ENCODE measurements at regions not wholly inside any gene's neighbourhood (a gene's known extent, or its start where the extent isn't known, plus 50 kb on each side); places are given as distances from the start of the nearest gene placed in this dataset.

DNA sequence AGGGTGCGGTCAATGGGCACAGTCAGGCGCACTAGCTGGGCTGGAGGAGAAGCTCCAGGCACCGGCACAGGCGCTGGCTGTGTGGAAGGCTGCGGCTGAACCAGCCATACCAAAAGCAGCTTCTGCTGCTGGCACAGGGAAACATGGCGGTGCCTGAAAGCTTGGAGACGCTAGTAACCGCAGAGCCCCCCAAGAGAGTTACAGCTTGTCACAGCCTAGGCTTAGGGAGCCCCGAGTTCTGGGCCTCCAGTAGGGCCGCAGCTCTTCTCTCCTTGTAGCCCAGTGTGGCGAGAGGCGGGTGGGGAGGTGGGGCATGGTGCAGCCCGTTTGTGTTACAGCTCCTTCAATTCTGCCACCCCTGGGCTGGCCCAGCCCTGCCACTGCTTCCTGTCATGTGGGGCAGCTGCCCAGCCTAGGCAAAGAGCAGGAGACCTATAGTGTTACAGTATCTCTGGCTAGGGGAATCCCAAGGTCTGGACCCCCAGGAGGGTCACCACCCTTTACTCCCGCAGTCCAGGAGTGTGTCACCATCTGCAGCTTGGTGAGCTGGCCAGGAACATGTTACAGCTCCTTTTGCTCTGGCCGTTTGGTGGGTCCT lies 58.6 kb upstream of the MANEA start (continued):
- TF ChIP-seq, protein P1, sequence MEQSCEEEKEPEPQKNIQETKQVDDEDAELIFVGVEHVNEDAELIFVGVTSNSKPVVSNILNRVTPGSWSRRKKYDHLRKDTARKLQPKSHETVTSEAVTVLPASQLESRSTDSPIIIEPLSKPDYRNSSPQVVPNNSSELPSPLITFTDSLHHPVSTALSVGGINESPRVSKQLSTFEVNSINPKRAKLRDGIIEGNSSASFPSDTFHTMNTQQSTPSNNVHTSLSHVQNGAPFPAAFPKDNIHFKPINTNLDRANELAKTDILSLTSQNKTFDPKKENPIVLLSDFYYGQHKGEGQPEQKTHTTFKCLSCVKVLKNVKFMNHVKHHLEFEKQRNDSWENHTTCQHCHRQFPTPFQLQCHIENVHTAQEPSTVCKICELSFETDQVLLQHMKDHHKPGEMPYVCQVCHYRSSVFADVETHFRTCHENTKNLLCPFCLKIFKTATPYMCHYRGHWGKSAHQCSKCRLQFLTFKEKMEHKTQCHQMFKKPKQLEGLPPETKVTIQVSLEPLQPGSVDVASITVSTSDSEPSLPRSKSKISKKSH (CRISPR knock-in tag; IDR thresholded peaks at IDR 0.05) = no peak
- TF ChIP-seq, protein P2, sequence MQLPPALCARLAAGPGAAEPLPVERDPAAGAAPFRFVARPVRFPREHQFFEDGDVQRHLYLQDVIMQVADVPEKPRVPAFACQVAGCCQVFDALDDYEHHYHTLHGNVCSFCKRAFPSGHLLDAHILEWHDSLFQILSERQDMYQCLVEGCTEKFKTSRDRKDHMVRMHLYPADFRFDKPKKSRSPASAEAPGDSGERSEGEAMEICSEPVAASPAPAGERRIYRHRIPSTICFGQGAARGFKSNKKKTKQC (CRISPR knock-in tag; IDR thresholded peaks at IDR 0.05) = no peak
- TF ChIP-seq BRD4 (IDR thresholded peaks at IDR 0.05) (no peak), ZNF134 (CRISPR knock-in tag; conservative IDR thresholded peaks at IDR 0.05) (no peak), SMAD1 (IDR thresholded peaks at IDR 0.05; ENCODE audit: low read depth, low read length, partially characterized antibody) (no peak), FUS (optimal IDR thresholded peaks at IDR 0.05; ENCODE audit: low read depth, low read length) (no peak), ZNF143 (CRISPR knock-in tag; IDR thresholded peaks at IDR 0.05) (no peak), ZNF133 (CRISPR knock-in tag; IDR thresholded peaks at IDR 0.05) (no peak), COPS2 (conservative IDR thresholded peaks at IDR 0.05) (no peak), POLR2H (tag; IDR thresholded peaks at IDR 0.05; ENCODE audit: low read depth) (no peak), SNIP1 (IDR thresholded peaks at IDR 0.05; ENCODE audit: low read depth) (no peak), DMBX1 (CRISPR knock-in tag; IDR thresholded peaks at IDR 0.05; ENCODE audit: borderline replicate concordance) (no peak), ZNF175 (CRISPR knock-in tag; IDR thresholded peaks at IDR 0.05; ENCODE audit: low read depth) (no peak)
- TF ChIP-seq, protein P3, sequence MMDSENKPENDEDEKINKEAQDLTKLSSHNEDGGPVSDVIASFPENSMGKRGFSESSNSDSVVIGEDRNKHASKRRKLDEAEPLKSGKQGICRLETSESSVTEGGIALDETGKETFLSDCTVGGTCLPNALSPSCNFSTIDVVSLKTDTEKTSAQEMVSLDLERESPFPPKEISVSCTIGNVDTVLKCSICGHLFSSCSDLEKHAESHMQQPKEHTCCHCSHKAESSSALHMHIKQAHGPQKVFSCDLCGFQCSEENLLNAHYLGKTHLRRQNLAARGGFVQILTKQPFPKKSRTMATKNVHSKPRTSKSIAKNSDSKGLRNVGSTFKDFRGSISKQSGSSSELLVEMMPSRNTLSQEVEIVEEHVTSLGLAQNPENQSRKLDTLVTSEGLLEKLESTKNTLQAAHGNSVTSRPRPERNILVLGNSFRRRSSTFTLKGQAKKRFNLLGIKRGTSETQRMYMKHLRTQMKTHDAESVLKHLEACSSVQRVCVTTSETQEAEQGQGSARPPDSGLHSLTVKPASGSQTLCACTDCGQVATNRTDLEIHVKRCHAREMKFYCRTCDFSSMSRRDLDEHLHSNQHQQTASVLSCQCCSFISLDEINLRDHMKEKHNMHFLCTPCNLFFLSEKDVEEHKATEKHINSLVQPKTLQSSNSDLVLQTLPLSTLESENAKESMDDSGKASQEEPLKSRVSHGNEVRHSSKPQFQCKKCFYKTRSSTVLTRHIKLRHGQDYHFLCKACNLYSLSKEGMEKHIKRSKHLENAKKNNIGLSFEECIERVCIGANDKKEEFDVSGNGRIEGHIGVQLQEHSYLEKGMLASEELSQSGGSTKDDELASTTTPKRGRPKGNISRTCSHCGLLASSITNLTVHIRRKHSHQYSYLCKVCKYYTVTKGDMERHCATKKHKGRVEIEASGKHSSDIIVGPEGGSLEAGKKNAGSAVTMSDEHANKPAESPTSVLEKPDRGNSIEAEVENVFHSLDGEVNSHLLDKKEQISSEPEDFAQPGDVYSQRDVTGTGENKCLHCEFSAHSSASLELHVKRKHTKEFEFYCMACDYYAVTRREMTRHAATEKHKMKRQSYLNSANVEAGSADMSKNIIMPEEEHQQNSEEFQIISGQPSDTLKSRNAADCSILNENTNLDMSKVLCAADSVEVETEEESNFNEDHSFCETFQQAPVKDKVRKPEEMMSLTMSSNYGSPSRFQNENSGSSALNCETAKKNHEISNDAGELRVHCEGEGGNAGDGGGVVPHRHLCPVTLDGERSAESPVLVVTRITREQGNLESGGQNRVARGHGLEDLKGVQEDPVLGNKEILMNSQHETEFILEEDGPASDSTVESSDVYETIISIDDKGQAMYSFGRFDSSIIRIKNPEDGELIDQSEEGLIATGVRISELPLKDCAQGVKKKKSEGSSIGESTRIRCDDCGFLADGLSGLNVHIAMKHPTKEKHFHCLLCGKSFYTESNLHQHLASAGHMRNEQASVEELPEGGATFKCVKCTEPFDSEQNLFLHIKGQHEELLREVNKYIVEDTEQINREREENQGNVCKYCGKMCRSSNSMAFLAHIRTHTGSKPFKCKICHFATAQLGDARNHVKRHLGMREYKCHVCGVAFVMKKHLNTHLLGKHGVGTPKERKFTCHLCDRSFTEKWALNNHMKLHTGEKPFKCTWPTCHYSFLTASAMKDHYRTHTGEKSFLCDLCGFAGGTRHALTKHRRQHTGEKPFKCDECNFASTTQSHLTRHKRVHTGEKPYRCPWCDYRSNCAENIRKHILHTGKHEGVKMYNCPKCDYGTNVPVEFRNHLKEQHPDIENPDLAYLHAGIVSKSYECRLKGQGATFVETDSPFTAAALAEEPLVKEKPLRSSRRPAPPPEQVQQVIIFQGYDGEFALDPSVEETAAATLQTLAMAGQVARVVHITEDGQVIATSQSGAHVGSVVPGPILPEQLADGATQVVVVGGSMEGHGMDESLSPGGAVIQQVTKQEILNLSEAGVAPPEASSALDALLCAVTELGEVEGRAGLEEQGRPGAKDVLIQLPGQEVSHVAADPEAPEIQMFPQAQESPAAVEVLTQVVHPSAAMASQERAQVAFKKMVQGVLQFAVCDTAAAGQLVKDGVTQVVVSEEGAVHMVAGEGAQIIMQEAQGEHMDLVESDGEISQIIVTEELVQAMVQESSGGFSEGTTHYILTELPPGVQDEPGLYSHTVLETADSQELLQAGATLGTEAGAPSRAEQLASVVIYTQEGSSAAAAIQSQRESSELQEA (IDR thresholded peaks at IDR 0.05; ENCODE audit: low read depth) = no peak
- TF ChIP-seq, protein P4, sequence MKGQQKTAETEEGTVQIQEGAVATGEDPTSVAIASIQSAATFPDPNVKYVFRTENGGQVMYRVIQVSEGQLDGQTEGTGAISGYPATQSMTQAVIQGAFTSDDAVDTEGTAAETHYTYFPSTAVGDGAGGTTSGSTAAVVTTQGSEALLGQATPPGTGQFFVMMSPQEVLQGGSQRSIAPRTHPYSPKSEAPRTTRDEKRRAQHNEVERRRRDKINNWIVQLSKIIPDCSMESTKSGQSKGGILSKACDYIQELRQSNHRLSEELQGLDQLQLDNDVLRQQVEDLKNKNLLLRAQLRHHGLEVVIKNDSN (CRISPR knock-in tag; IDR thresholded peaks at IDR 0.05) = no peak
- TF ChIP-seq, protein P5, sequence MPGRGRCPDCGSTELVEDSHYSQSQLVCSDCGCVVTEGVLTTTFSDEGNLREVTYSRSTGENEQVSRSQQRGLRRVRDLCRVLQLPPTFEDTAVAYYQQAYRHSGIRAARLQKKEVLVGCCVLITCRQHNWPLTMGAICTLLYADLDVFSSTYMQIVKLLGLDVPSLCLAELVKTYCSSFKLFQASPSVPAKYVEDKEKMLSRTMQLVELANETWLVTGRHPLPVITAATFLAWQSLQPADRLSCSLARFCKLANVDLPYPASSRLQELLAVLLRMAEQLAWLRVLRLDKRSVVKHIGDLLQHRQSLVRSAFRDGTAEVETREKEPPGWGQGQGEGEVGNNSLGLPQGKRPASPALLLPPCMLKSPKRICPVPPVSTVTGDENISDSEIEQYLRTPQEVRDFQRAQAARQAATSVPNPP (IDR thresholded peaks at IDR 0.05; ENCODE audit: borderline replicate concordance, insufficient read depth, insufficient read length) = no peak
